ENCODE measurements at regions not wholly inside any gene's neighbourhood (a gene's known extent, or its start where the extent isn't known, plus 50 kb on each side); places are given as distances from the start of the nearest gene placed in this dataset.

GRCh38 chr9:88676644-88677043 lies 141.7 kb downstream of the NXNL2 start:
- no peak for DNase-seq (ENCODE audit: low spot score in 2 of 2)
- no peak for TF ChIP-seq POLR2A (IDR thresholded peaks at IDR 0.05)
- no peak for TF ChIP-seq CTCF (IDR thresholded peaks at IDR 0.05)
- intact Hi-C loops (cut with DNase I; ENCODE audit: low total_unique reads), result no loop called here
- H3K4me3 ChIP-seq (ENCODE audit: low read depth, poor library complexity, severe bottlenecking), result no peak overlapping the region
- WGBS, 2 donors, result 91 to 93% methylated on average over 3 of the region's 3 CpGs

- intact Hi-C loops (cut with DNase I; ENCODE audit: low total_unique reads), result no loop called here
- TF ChIP-seq CTCF (IDR thresholded peaks at IDR 0.05), result no peak
- no peak for DNase-seq (ENCODE audit: low spot score in 2 of 2)
- WGBS, 2 donors, result 85 to 86% methylated on average over 2 of the region's 2 CpGs
- H3K4me3 ChIP-seq (ENCODE audit: low read depth, poor library complexity, severe bottlenecking), result no peak overlapping the region
These were observed 143.0 kb downstream of the NXNL2 start for GRCh38 chr9:88678008-88678407.

- TF ChIP-seq CTCF (IDR thresholded peaks at IDR 0.05) (no peak), POLR2A (IDR thresholded peaks at IDR 0.05) (no peak)
- H3K4me3 ChIP-seq (ENCODE audit: low read depth, poor library complexity, severe bottlenecking), result no peak overlapping the region
- DNase-seq (ENCODE audit: low spot score in 2 of 2), result no peak
- 90% methylated on average over 4 of the region's 4 CpGs for WGBS, 2 donors
- intact Hi-C loops (cut with DNase I; ENCODE audit: low total_unique reads), result no loop called here
These were observed 143.5 kb downstream of the NXNL2 start for GRCh38 chr9:88678431-88678830.

- intact Hi-C loops (cut with DNase I; ENCODE audit: low total_unique reads), result no loop called here
- no peak for DNase-seq (ENCODE audit: low spot score in 2 of 2)
- H3K4me3 ChIP-seq (ENCODE audit: low read depth, poor library complexity, severe bottlenecking), result no peak overlapping the region
- no peak for TF ChIP-seq CTCF (IDR thresholded peaks at IDR 0.05)
- TF ChIP-seq POLR2A (IDR thresholded peaks at IDR 0.05), result no peak
- 77 to 86% methylated on average over 5 of the region's 5 CpGs for WGBS, 2 donors
These were observed 145.1 kb downstream of the NXNL2 start for GRCh38 chr9:88680041-88680440.

GRCh38 chr9:88680505-88681160 lies 145.7 kb downstream of the NXNL2 start:
- DNase-seq (ENCODE audit: low spot score in 2 of 2), result no peak
- intact Hi-C loops (cut with DNase I; ENCODE audit: low total_unique reads), result no loop called here
- no peak for TF ChIP-seq POLR2A (IDR thresholded peaks at IDR 0.05)
- no peak for TF ChIP-seq CTCF (IDR thresholded peaks at IDR 0.05)
- no peak overlapping the region for H3K4me3 ChIP-seq (ENCODE audit: low read depth, poor library complexity, severe bottlenecking)
- WGBS, 2 donors, result 84 to 85% methylated on average over 8 of the region's 8 CpGs

- no peak overlapping the region for H3K4me3 ChIP-seq (ENCODE audit: low read depth, poor library complexity, severe bottlenecking)
- intact Hi-C loops (cut with DNase I; ENCODE audit: low total_unique reads), result no loop called here
- 86 to 91% methylated on average over 8 of the region's 8 CpGs for WGBS, 2 donors
- no peak for DNase-seq (ENCODE audit: low spot score in 2 of 2)
- TF ChIP-seq POLR2A (IDR thresholded peaks at IDR 0.05) (no peak), CTCF (IDR thresholded peaks at IDR 0.05) (no peak)
These were observed 146.5 kb downstream of the NXNL2 start for GRCh38 chr9:88681434-88681833.

All from lower leg skin (tissue), 4 donors.